ENCODE measurements at regions not wholly inside any gene's neighbourhood (a gene's known extent, or its start where the extent isn't known, plus 50 kb on each side); places are given as distances from the start of the nearest gene placed in this dataset.

- Histone ChIP-seq H3K79me2 (ENCODE audit: insufficient read depth, low read length) (no peaks in the 10 kb centered on the region), H2AK5ac (ENCODE audit: insufficient read length, low read length) (no peak overlapping the region), H2BK12ac (ENCODE audit: insufficient read length, low read depth, low read length) (no peak overlapping the region), H3K4me2 (ENCODE audit: insufficient read depth, insufficient read length, low read length) (no peak overlapping the region), H3K23ac (ENCODE audit: insufficient read length, low read depth, low read length) (no peak overlapping the region), H2BK120ac (ENCODE audit: low read depth, low read length, poor library complexity, severe bottlenecking) (no peak overlapping the region), H2BK20ac (ENCODE audit: low read depth, low read length, poor library complexity, severe bottlenecking) (no peak overlapping the region), H2BK15ac (ENCODE audit: low read depth, low read length) (no peak overlapping the region), H3K9ac (ENCODE audit: extremely low read depth, insufficient read length, low read length) (no peak overlapping the region), H3K56ac (ENCODE audit: insufficient read length, low read depth, low read length) (no peak overlapping the region), H3K18ac (ENCODE audit: insufficient read length, low read depth, low read length) (no peak overlapping the region), H3K23me2 (ENCODE audit: insufficient read length, low read depth, low read length, poor library complexity, severe bottlenecking) (no peaks in the 10 kb centered on the region), H4K91ac (ENCODE audit: insufficient read length, low read depth, low read length) (no peak overlapping the region), H4K5ac (ENCODE audit: insufficient read length, low read depth, low read length) (no peak overlapping the region), H3K4me1 (ENCODE audit: insufficient read depth, low read length) (no peaks in the 10 kb centered on the region), H4K20me1 (ENCODE audit: control insufficient read depth, insufficient read depth, insufficient read length) (no peaks in the 10 kb centered on the region), H3K14ac (ENCODE audit: insufficient read depth, low read length) (no peak overlapping the region), H3K79me1 (ENCODE audit: insufficient read depth, low read depth, low read length, poor library complexity, severe bottlenecking) (no peaks in the 10 kb centered on the region), H3T11ph (ENCODE audit: low read length) (no peak overlapping the region), H3K27me3 (ENCODE audit: insufficient read depth, low read length) (no peaks in the 10 kb centered on the region), H3K4ac (ENCODE audit: low read depth, low read length) (no peak overlapping the region), H2BK5ac (ENCODE audit: insufficient read length, low read length) (no peak overlapping the region), H3K27ac (ENCODE audit: insufficient read length, low read depth, low read length) (no peak overlapping the region), H4K8ac (replicated peaks; ENCODE audit: insufficient read length, low read depth, low read length) (no peak overlapping the region), H2AFZ (ENCODE audit: low read length) (no peak overlapping the region), H3K9me3 (ENCODE audit: control insufficient read depth, low read depth, low read length) (no peaks in the 10 kb centered on the region)
- no peak for TF ChIP-seq CTCF (conservative IDR thresholded peaks at IDR 0.05)
- WGBS (ENCODE audit: extremely low coverage, insufficient read length, low lambda C conversion rate): no CpG with 5 or more reads among the region's 6 CpGs
- H3K27me3 Mint-ChIP-seq (ENCODE audit: low read depth): no peaks in the 10 kb centered on the region
- no peaks in the 10 kb centered on the region for H3K9me3 Mint-ChIP-seq
- DNase-seq: no peak
- no peaks in the 10 kb centered on the region for H3K36me3 Mint-ChIP-seq (ENCODE audit: insufficient read depth in 1 of 3, low read depth in 3 of 3)
- H3K27ac Mint-ChIP-seq: no peak overlapping the region
- H3K4me1 Mint-ChIP-seq: no peaks in the 10 kb centered on the region
- no peak overlapping the region for H3K4me3 Mint-ChIP-seq
Observed at GRCh38 chr2:225911019-225911418, 511.5 kb downstream of the NYAP2 start.

All from H9 (cell line).